ENCODE measurements at regions not wholly inside any gene's neighbourhood (a gene's known extent, or its start where the extent isn't known, plus 50 kb on each side); places are given as distances from the start of the nearest gene placed in this dataset.

DNA sequence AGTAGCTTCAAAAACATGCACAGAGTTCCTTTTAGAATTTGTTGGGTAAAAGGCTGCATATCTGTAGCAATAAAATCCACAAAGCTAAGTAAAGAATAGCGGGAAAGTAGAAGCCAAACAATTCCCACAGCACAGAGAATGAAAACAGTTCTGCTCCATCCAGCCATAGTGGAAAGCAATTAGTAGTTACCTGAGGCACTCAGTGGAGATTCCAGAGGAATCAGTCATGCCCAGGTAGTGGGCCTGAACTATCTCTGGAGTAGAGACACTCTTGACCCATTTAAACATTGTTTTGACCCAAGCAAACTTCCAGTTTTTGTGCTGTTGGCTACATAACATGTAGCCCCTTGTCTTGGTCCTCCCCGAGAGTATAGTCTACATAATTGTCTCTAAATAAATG, 559.5 kb upstream of the PTCHD4 start:
- H3K4me1 ChIP-seq (ENCODE audit: insufficient read depth, low read length, severe bottlenecking): no peaks in the 10 kb centered on the region
- H3F3A ChIP-seq (ENCODE audit: insufficient read depth, low read length): no peaks in the 10 kb centered on the region
- H4K20me1 ChIP-seq (ENCODE audit: insufficient read depth, low read length): no peaks in the 10 kb centered on the region
- TF ChIP-seq, protein P1, sequence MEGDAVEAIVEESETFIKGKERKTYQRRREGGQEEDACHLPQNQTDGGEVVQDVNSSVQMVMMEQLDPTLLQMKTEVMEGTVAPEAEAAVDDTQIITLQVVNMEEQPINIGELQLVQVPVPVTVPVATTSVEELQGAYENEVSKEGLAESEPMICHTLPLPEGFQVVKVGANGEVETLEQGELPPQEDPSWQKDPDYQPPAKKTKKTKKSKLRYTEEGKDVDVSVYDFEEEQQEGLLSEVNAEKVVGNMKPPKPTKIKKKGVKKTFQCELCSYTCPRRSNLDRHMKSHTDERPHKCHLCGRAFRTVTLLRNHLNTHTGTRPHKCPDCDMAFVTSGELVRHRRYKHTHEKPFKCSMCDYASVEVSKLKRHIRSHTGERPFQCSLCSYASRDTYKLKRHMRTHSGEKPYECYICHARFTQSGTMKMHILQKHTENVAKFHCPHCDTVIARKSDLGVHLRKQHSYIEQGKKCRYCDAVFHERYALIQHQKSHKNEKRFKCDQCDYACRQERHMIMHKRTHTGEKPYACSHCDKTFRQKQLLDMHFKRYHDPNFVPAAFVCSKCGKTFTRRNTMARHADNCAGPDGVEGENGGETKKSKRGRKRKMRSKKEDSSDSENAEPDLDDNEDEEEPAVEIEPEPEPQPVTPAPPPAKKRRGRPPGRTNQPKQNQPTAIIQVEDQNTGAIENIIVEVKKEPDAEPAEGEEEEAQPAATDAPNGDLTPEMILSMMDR (IDR thresholded peaks at IDR 0.05; ENCODE audit: low read length): no peak
- no peak for TF ChIP-seq EZH2 (IDR thresholded peaks at IDR 0.05; ENCODE audit: borderline replicate concordance, low read length)
- H3K9ac ChIP-seq (ENCODE audit: low read length): no peak overlapping the region
- no peaks in the 10 kb centered on the region for H3K36me3 ChIP-seq (ENCODE audit: insufficient read depth, low read length)
- H3K79me2 ChIP-seq (ENCODE audit: insufficient read depth, low read length): no peaks in the 10 kb centered on the region
- H2AFZ ChIP-seq (ENCODE audit: low read length): no peak overlapping the region
- H3K4me2 ChIP-seq (ENCODE audit: low read length): no peak overlapping the region
- no peak overlapping the region for H3K4me3 ChIP-seq (ENCODE audit: low read depth, low read length, poor library complexity, severe bottlenecking)
- no peaks in the 10 kb centered on the region for H3K9me2 ChIP-seq (ENCODE audit: low read depth, low read length)
- H3K27ac ChIP-seq (ENCODE audit: low read depth, low read length, poor library complexity, severe bottlenecking): no peak overlapping the region
- no peaks in the 10 kb centered on the region for H3K9me3 ChIP-seq (ENCODE audit: low read length)
- H3K27me3 ChIP-seq (ENCODE audit: insufficient read depth, low read length): no peaks in the 10 kb centered on the region

DNA sequence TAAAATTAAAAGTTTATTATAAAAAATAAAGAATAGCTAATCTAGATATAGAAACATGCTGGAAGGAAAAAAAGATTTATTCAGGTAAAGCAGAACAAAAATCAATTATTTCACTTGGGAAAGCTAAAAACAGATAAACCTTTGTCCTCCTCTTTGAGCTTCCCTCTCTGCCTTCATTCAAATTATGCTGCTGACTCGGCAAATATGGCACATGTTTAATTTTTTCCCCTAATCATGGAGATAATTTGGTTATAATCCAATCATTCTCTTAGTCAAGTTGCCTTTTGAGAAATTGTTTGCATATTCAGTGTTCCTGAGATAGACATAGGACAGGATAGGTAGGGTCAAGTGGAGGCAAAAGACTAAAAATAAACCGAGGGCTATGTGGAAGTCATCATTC, 556.8 kb upstream of the PTCHD4 start:
- H3K9me2 ChIP-seq (ENCODE audit: low read depth, low read length): no peaks in the 10 kb centered on the region
- H3K9me3 ChIP-seq (ENCODE audit: low read length): no peaks in the 10 kb centered on the region
- no peaks in the 10 kb centered on the region for H4K20me1 ChIP-seq (ENCODE audit: insufficient read depth, low read length)
- H3K27me3 ChIP-seq (ENCODE audit: insufficient read depth, low read length): no peaks in the 10 kb centered on the region
- no peaks in the 10 kb centered on the region for H3F3A ChIP-seq (ENCODE audit: insufficient read depth, low read length)
- TF ChIP-seq, protein P1 (IDR thresholded peaks at IDR 0.05; ENCODE audit: low read length): no peak
- TF ChIP-seq EZH2 (IDR thresholded peaks at IDR 0.05; ENCODE audit: borderline replicate concordance, low read length): no peak
- no peak overlapping the region for H3K27ac ChIP-seq (ENCODE audit: low read depth, low read length, poor library complexity, severe bottlenecking)
- no peak overlapping the region for H3K9ac ChIP-seq (ENCODE audit: low read length)
- H2AFZ ChIP-seq (ENCODE audit: low read length): no peak overlapping the region
- no peaks in the 10 kb centered on the region for H3K36me3 ChIP-seq (ENCODE audit: insufficient read depth, low read length)
- no peaks in the 10 kb centered on the region for H3K79me2 ChIP-seq (ENCODE audit: insufficient read depth, low read length)
- no peak overlapping the region for H3K4me3 ChIP-seq (ENCODE audit: low read depth, low read length, poor library complexity, severe bottlenecking)
- no peaks in the 10 kb centered on the region for H3K4me1 ChIP-seq (ENCODE audit: insufficient read depth, low read length, severe bottlenecking)
- H3K4me2 ChIP-seq (ENCODE audit: low read length): no peak overlapping the region

DNA sequence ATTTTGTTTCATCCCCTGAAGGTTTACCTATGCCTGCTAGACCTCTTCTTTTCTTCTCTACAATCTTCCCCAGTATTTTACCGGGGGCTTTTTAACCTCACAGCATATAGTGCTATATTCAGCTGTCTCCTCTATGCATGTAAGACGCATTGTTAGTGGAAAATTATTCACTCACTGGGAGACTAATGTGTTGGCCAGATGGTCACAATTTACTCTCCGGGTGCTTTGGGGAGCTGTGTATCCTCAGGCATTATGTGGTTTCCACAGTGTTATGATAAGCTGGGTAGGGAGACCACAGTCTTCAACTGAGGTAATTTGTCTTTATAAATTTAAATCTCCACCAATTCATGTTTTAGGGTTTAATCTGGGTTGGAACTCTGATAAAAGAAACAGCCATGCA, 553.8 kb upstream of the PTCHD4 start:
- no peaks in the 10 kb centered on the region for H3K27me3 ChIP-seq (ENCODE audit: insufficient read depth, low read length)
- H3K4me3 ChIP-seq (ENCODE audit: low read depth, low read length, poor library complexity, severe bottlenecking): no peak overlapping the region
- no peaks in the 10 kb centered on the region for H3F3A ChIP-seq (ENCODE audit: insufficient read depth, low read length)
- H2AFZ ChIP-seq (ENCODE audit: low read length): no peak overlapping the region
- TF ChIP-seq, protein P1 (IDR thresholded peaks at IDR 0.05; ENCODE audit: low read length): no peak
- no peak for TF ChIP-seq EZH2 (IDR thresholded peaks at IDR 0.05; ENCODE audit: borderline replicate concordance, low read length)
- no peaks in the 10 kb centered on the region for H3K36me3 ChIP-seq (ENCODE audit: insufficient read depth, low read length)
- H3K9me2 ChIP-seq (ENCODE audit: low read depth, low read length): no peaks in the 10 kb centered on the region
- no peaks in the 10 kb centered on the region for H3K9me3 ChIP-seq (ENCODE audit: low read length)
- no peaks in the 10 kb centered on the region for H3K79me2 ChIP-seq (ENCODE audit: insufficient read depth, low read length)
- H3K4me1 ChIP-seq (ENCODE audit: insufficient read depth, low read length, severe bottlenecking): no peaks in the 10 kb centered on the region
- H4K20me1 ChIP-seq (ENCODE audit: insufficient read depth, low read length): no peaks in the 10 kb centered on the region
- no peak overlapping the region for H3K9ac ChIP-seq (ENCODE audit: low read length)
- no peak overlapping the region for H3K27ac ChIP-seq (ENCODE audit: low read depth, low read length, poor library complexity, severe bottlenecking)
- no peak overlapping the region for H3K4me2 ChIP-seq (ENCODE audit: low read length)

Data from OCI-LY1 (cell line).